ENCODE measurements at regions not wholly inside any gene's neighbourhood (a gene's known extent, or its start where the extent isn't known, plus 50 kb on each side); places are given as distances from the start of the nearest gene placed in this dataset.

DNA sequence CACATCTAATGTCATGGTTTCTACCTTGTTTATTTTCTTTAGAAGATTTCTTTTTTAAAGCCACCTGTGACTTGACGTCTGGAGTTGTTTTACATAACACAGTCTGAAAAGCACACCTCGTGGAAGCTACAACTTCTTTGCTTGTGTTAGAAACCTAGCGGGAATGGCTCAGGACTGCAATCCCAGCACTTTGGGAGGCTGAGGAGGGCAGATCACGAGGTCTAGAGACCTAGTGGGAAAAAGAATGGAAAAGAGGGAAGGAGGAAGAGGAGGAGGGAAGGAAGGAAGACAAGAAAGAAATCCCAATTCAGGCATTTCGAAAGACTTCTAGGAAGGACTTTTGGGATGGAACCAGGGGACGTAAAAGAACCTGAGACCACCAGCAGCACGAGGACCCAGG, 146.3 kb upstream of the CELF2 start:
- no peak for DNase-seq (ENCODE audit: low read depth)
- no peak overlapping the region for H3K4me3 ChIP-seq (ENCODE audit: low read depth, low read length)
- TF ChIP-seq, protein P1, sequence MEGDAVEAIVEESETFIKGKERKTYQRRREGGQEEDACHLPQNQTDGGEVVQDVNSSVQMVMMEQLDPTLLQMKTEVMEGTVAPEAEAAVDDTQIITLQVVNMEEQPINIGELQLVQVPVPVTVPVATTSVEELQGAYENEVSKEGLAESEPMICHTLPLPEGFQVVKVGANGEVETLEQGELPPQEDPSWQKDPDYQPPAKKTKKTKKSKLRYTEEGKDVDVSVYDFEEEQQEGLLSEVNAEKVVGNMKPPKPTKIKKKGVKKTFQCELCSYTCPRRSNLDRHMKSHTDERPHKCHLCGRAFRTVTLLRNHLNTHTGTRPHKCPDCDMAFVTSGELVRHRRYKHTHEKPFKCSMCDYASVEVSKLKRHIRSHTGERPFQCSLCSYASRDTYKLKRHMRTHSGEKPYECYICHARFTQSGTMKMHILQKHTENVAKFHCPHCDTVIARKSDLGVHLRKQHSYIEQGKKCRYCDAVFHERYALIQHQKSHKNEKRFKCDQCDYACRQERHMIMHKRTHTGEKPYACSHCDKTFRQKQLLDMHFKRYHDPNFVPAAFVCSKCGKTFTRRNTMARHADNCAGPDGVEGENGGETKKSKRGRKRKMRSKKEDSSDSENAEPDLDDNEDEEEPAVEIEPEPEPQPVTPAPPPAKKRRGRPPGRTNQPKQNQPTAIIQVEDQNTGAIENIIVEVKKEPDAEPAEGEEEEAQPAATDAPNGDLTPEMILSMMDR (IDR thresholded peaks at IDR 0.05; ENCODE audit: low read depth, low read length, missing control alignments), result no peak

DNA sequence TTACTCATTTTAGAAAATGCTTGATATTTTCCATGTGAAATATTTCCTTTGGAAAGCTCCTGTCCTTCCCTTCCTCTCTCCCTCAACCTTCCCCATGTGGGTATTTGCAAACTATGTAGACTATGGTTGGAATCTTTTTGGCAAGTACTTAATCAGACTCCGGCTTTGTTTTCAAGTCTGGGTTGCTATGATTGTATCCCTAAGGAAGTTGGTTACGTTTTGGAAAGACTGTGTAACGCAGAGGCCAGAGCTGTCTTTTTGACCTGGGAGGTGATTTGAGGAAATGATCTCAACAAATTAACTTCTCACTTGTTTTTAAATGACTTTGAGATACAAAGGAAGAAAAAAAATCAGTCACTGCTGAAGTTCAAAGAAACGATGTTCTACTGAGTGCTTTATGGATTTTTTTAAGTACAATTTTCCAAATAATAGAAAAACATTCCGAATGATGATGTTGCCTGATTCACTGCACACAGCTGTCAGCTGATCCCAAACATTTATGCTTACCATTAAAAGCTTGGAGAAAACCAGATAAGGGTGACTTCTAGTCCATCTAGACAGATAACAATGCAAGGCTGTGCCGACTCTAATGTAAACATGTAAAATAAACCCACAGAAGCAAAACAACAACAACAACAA, 145.5 kb upstream of the CELF2 start:
- TF ChIP-seq, protein P1 (IDR thresholded peaks at IDR 0.05; ENCODE audit: low read depth, low read length, missing control alignments), result no peak
- H3K4me3 ChIP-seq (ENCODE audit: low read depth, low read length), result no peak overlapping the region
- DNase-seq (ENCODE audit: low read depth), result no peak

DNA sequence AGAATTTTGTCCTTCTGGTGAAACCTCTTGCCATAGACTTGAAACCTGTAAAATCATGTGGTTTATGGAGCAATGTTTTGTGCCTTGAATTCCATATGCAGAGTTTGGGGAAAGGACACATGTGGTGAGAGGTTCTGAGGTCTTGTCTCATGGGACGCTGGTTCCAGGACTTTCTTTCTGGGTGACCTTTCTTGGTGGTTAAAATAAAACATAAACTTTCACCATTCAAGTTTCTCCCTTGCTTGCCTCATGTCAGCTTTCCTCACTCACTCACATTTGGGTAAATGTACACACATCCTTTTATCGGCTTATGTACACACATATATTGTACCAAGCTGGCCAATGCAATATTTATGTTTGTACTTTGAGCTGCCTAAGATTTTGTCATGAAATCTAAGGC, 144.9 kb upstream of the CELF2 start:
- no peak overlapping the region for H3K4me3 ChIP-seq (ENCODE audit: low read depth, low read length)
- DNase-seq (ENCODE audit: low read depth), result no peak
- TF ChIP-seq, protein P1 (IDR thresholded peaks at IDR 0.05; ENCODE audit: low read depth, low read length, missing control alignments), result no peak

DNA sequence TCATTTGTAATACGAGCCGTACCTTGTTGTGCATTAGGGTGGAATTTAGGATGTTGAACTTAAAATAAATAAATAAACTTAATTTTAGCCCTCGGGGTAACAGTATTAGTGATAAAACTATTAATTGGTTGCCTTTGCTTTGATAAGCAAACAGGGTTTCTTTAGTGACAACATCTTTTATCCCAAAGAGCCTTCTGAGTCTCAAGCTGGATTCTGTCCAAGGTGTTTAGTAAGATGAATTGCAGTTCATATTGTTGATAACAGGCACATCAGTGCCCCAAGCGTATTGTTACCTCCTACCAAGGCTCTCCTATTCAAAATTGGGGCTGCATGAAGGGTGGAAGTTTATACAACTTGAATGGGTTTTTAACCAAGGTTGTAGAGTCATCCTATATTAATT, 144.4 kb upstream of the CELF2 start:
- no peak overlapping the region for H3K4me3 ChIP-seq (ENCODE audit: low read depth, low read length)
- TF ChIP-seq, protein P1 (IDR thresholded peaks at IDR 0.05; ENCODE audit: low read depth, low read length, missing control alignments), result no peak
- DNase-seq (ENCODE audit: low read depth), result no peak

DNA sequence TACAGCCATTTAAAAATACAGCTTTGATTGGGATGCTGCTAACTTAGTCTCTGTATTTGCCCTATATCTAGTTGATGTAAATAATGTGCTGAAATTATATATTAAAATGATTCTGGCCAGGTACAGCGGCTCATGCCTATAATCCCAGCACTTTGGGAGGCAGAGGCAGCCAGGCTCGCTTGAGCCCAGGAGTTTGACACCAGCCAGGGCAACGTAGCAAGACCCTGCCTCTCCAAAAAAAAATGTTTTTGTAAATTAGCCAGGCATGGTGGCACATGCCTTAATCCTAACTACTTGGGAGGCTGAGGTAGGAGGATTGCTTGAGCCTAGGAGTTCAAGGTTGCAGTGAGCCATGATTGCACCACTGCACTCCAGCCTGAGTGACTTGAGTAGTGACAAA, 143.8 kb upstream of the CELF2 start:
- DNase-seq (ENCODE audit: low read depth), result no peak
- no peak overlapping the region for H3K4me3 ChIP-seq (ENCODE audit: low read depth, low read length)
- TF ChIP-seq, protein P1 (IDR thresholded peaks at IDR 0.05; ENCODE audit: low read depth, low read length, missing control alignments), result no peak

DNA sequence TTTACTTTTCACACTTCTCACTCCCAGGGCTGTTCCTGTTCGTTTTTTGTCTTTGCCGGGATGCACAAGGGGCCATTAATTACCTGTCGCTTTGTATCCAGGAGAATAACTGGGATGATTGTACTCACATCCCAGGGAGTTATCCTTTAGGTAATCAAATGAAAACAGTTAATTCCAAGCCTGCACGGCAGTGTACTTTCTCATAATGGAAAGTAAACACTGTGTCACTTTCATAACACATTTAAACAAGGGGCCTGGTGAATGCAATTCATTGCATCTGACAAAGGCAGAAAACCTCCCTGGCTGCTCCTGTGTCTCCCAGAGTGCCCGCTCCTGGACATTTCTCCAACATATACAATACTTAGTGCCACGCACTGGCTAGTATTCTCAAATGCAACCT, 138.7 kb upstream of the CELF2 start:
- DNase-seq (ENCODE audit: low read depth), result no peak
- TF ChIP-seq, protein P1 (IDR thresholded peaks at IDR 0.05; ENCODE audit: low read depth, low read length, missing control alignments), result no peak
- H3K4me3 ChIP-seq (ENCODE audit: low read depth, low read length), result no peak overlapping the region

DNA sequence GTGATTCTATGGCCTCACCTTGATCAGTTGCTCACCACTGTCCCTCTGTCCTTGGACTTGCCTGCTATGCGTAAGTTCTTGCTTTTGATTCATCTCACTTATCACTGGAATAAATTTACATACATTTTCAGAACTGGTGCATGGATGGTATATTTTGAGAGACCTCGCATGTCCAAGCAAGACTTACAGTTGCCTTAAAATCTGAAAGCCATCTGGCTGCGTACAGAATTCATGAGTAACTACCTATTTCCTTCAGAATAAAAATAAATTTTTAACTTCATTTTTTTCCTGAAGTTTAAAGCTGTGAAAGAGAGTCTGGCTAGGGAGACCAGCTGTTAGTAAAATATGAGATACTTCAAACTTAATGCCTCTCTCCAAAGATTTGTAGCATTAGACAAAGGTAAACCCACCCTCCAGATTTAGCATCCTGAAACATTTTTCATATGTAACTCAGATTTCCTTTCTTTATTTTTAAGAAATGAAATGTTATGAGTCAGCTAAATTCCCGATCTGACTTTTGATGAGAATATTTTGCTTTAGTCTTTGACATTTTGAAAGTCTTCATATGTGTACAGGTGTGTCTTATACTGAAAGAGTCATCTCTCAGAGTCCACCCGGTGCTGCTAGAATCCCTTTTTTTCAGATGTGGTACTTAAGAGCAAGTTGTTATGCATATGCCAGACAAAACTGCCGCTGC, 136.4 kb upstream of the CELF2 start:
- TF ChIP-seq, protein P1 (IDR thresholded peaks at IDR 0.05; ENCODE audit: low read depth, low read length, missing control alignments), result no peak

More for the DNA sequence above, 136.4 kb upstream of the CELF2 start:
- no peak for DNase-seq (ENCODE audit: low read depth)
- H3K4me3 ChIP-seq (ENCODE audit: low read depth, low read length), result no peak overlapping the region
